ENCODE measurements at regions not wholly inside any gene's neighbourhood (a gene's known extent, or its start where the extent isn't known, plus 50 kb on each side); places are given as distances from the start of the nearest gene placed in this dataset.
"Not testable (repeated sequence)": the region's sequence is repeated elsewhere in the genome, so short reads cannot be mapped to it uniquely, and the experiment has no call there.

GRCh38 chr7:131819891-131820290 is 263.5 kb upstream of the PODXL start:
- Histone ChIP-seq H3K27ac (ENCODE audit: low read length) (no peak overlapping the region), H3K27me3 (replicated peaks in 1 of 2; ENCODE audit: control insufficient read depth in 2 of 2, extremely low read depth in 1 of 2, insufficient read depth in 2 of 2, low read length in 1 of 2) (peaks cover 0 to 6% of the 10 kb centered on the region in 2 experiments), H3K4me3 (ENCODE audit: control insufficient read depth in 1 of 2, extremely low read depth in 1 of 2, low read length in 1 of 2) (no peak overlapping the region), H3K36me3 (ENCODE audit: control insufficient read depth in 2 of 2, extremely low read depth in 1 of 2, insufficient read depth in 1 of 2, low read length in 1 of 2) (no peaks in the 10 kb centered on the region), H3K9me3 (no peaks in the 10 kb centered on the region), H3K4me1 (ENCODE audit: control insufficient read depth in 1 of 2, extremely low read depth in 1 of 2, insufficient read depth in 2 of 2, low read length in 2 of 2) (no peaks in the 10 kb centered on the region)
- H3K4me3 Mint-ChIP-seq = no peak overlapping the region
- H3K36me3 Mint-ChIP-seq = no peaks in the 10 kb centered on the region
- POLR2A ChIA-PET = no interaction called here
- peaks cover 5 to 7% of the 10 kb centered on the region in 2 donors for H3K27me3 Mint-ChIP-seq
- H3K9me3 Mint-ChIP-seq = peaks cover 0 to 6% (median 0%) of the 10 kb centered on the region in 3 donors
- no peak for ATAC-seq (replicated peaks in 1 of 4)
- no CpG with 5 or more reads among the region's 4 CpGs for WGBS (ENCODE audit: insufficient coverage)
- H3K4me1 Mint-ChIP-seq = no peaks in the 10 kb centered on the region
- DNase-seq = no peak
- CTCF ChIA-PET = no interaction called here
- no peak overlapping the region for H3K27ac Mint-ChIP-seq

GRCh38 chr7:131816391-131817007 is 260.1 kb upstream of the PODXL start:
- Mint-ChIP-seq H3K36me3 (no peaks in the 10 kb centered on the region), H3K27me3 (peaks cover 5 to 8% of the 10 kb centered on the region in 2 donors), H3K9me3 (no peaks in the 10 kb centered on the region)

GRCh38 chr7:131808736-131809135 is 252.3 kb upstream of the PODXL start:
- Mint-ChIP-seq H3K27ac (no peak overlapping the region), H3K27me3 (peaks cover 12 to 21% of the 10 kb centered on the region in 2 donors), H3K9me3 (no peaks in the 10 kb centered on the region), H3K4me3 (no peak overlapping the region), H3K4me1 (no peaks in the 10 kb centered on the region), H3K36me3 (no peaks in the 10 kb centered on the region)
- Histone ChIP-seq H3K9me3 (no peaks in the 10 kb centered on the region), H3K36me3 (ENCODE audit: control insufficient read depth in 2 of 2, extremely low read depth in 1 of 2, insufficient read depth in 1 of 2, low read length in 1 of 2) (no peaks in the 10 kb centered on the region), H3K27me3 (replicated peaks in 1 of 2; ENCODE audit: control insufficient read depth in 2 of 2, extremely low read depth in 1 of 2, insufficient read depth in 2 of 2, low read length in 1 of 2) (peaks cover 0 to 3% of the 10 kb centered on the region in 2 experiments), H3K4me3 (ENCODE audit: control insufficient read depth in 1 of 2, extremely low read depth in 1 of 2, low read length in 1 of 2) (no peak overlapping the region), H3K27ac (ENCODE audit: low read length) (no peak overlapping the region), H3K4me1 (ENCODE audit: control insufficient read depth in 1 of 2, extremely low read depth in 1 of 2, insufficient read depth in 2 of 2, low read length in 2 of 2) (no peaks in the 10 kb centered on the region)
- WGBS (ENCODE audit: insufficient coverage) = no CpG with 5 or more reads among the region's 2 CpGs
- POLR2A ChIA-PET = no interaction called here
- DNase-seq (no peak), ATAC-seq (replicated peaks in 1 of 4) (no peak)
- CTCF ChIA-PET = no interaction called here

More at GRCh38 chr7:131816391-131817007, 260.1 kb upstream of the PODXL start:
- 60% methylated on average over 1 of the region's 6 CpGs for WGBS (ENCODE audit: insufficient coverage)
- Histone ChIP-seq H3K9me3 (no peaks in the 10 kb centered on the region), H3K36me3 (ENCODE audit: control insufficient read depth in 2 of 2, extremely low read depth in 1 of 2, insufficient read depth in 1 of 2, low read length in 1 of 2) (no peaks in the 10 kb centered on the region), H3K27ac (ENCODE audit: low read length) (no peak overlapping the region), H3K4me3 (ENCODE audit: control insufficient read depth in 1 of 2, extremely low read depth in 1 of 2, low read length in 1 of 2) (no peak overlapping the region), H3K27me3 (replicated peaks in 1 of 2; ENCODE audit: control insufficient read depth in 2 of 2, extremely low read depth in 1 of 2, insufficient read depth in 2 of 2, low read length in 1 of 2) (peaks cover 0 to 6% of the 10 kb centered on the region in 2 experiments), H3K4me1 (ENCODE audit: control insufficient read depth in 1 of 2, extremely low read depth in 1 of 2, insufficient read depth in 2 of 2, low read length in 2 of 2) (no peaks in the 10 kb centered on the region)
- POLR2A ChIA-PET = no interaction called here
- CTCF ChIA-PET = no interaction called here
- Mint-ChIP-seq H3K27ac (no peak overlapping the region), H3K4me3 (no peak overlapping the region), H3K4me1 (no peaks in the 10 kb centered on the region)
- ATAC-seq (replicated peaks in 1 of 4) (no peak), DNase-seq (no peak)

- DNase-seq; H3K4me1 Mint-ChIP-seq; H3K9me3 Mint-ChIP-seq; H3K27ac Mint-ChIP-seq; H3K4me3 Mint-ChIP-seq; H3K27ac ChIP-seq (ENCODE audit: low read length); H3K4me3 ChIP-seq (ENCODE audit: control insufficient read depth in 1 of 2, extremely low read depth in 1 of 2, low read length in 1 of 2); H3K9me3 ChIP-seq; POLR2A ChIA-PET; H3K27me3 ChIP-seq (replicated peaks in 1 of 2; ENCODE audit: control insufficient read depth in 2 of 2, extremely low read depth in 1 of 2, insufficient read depth in 2 of 2, low read length in 1 of 2); ATAC-seq (replicated peaks in 1 of 4); H3K4me1 ChIP-seq (ENCODE audit: control insufficient read depth in 1 of 2, extremely low read depth in 1 of 2, insufficient read depth in 2 of 2, low read length in 2 of 2); H3K36me3 ChIP-seq (ENCODE audit: control insufficient read depth in 2 of 2, extremely low read depth in 1 of 2, insufficient read depth in 1 of 2, low read length in 1 of 2); H3K36me3 Mint-ChIP-seq: not testable (repeated sequence)
- peaks cover 13 to 23% of the 10 kb centered on the region in 2 donors for H3K27me3 Mint-ChIP-seq
- CTCF ChIA-PET = interaction anchor here in 1 of 2 donors (0.6 kb wide), 1 partner anchor 396 kb away, joined by 7 read pairs; no protein-coding TSS in a partner anchor
- WGBS (ENCODE audit: insufficient coverage) = 95% methylated on average over 7 of the region's 8 CpGs
Observed at GRCh38 chr7:131808156-131808555, 251.7 kb upstream of the PODXL start.

GRCh38 chr7:131803816-131804215 is 247.4 kb upstream of the PODXL start:
- no peaks in the 10 kb centered on the region for H3K36me3 ChIP-seq (ENCODE audit: control insufficient read depth in 2 of 2, extremely low read depth in 1 of 2, insufficient read depth in 1 of 2, low read length in 1 of 2)
- Mint-ChIP-seq H3K4me3 (no peak overlapping the region), H3K27ac (no peak overlapping the region), H3K4me1 (no peaks in the 10 kb centered on the region), H3K9me3 (no peaks in the 10 kb centered on the region), H3K27me3 (peaks cover 8 to 19% of the 10 kb centered on the region in 2 donors), H3K36me3 (no peaks in the 10 kb centered on the region)
- 63% methylated on average over 4 of the region's 7 CpGs for WGBS (ENCODE audit: insufficient coverage)
- no peak for ATAC-seq (replicated peaks in 1 of 4)
- H3K4me1 ChIP-seq (ENCODE audit: control insufficient read depth in 1 of 2, extremely low read depth in 1 of 2, insufficient read depth in 2 of 2, low read length in 2 of 2) = no peaks in the 10 kb centered on the region
- H3K9me3 ChIP-seq = no peaks in the 10 kb centered on the region
- POLR2A ChIA-PET = no interaction called here
- CTCF ChIA-PET = no interaction called here
- H3K4me3 ChIP-seq (ENCODE audit: control insufficient read depth in 1 of 2, extremely low read depth in 1 of 2, low read length in 1 of 2) = no peak overlapping the region
- peaks cover 0 to 9% of the 10 kb centered on the region in 2 experiments for H3K27me3 ChIP-seq (replicated peaks in 1 of 2; ENCODE audit: control insufficient read depth in 2 of 2, extremely low read depth in 1 of 2, insufficient read depth in 2 of 2, low read length in 1 of 2)
- no peak overlapping the region for H3K27ac ChIP-seq (ENCODE audit: low read length)
- DNase-seq = no peak

- ATAC-seq (replicated peaks in 1 of 4) = no peak
Observed at GRCh38 chr7:131802195-131802864, 245.9 kb upstream of the PODXL start.

More at GRCh38 chr7:131802195-131802864, 245.9 kb upstream of the PODXL start:
- no peak for DNase-seq
- Mint-ChIP-seq H3K27me3 (peaks cover 8 to 19% of the 10 kb centered on the region in 2 donors), H3K4me3 (no peak overlapping the region), H3K9me3 (no peaks in the 10 kb centered on the region), H3K36me3 (no peaks in the 10 kb centered on the region), H3K27ac (no peak overlapping the region), H3K4me1 (no peaks in the 10 kb centered on the region)
- no peaks in the 10 kb centered on the region for H3K36me3 ChIP-seq (ENCODE audit: control insufficient read depth in 2 of 2, extremely low read depth in 1 of 2, insufficient read depth in 1 of 2, low read length in 1 of 2)
- peaks cover 0 to 9% of the 10 kb centered on the region in 2 experiments for H3K27me3 ChIP-seq (replicated peaks in 1 of 2; ENCODE audit: control insufficient read depth in 2 of 2, extremely low read depth in 1 of 2, insufficient read depth in 2 of 2, low read length in 1 of 2)
- no peak overlapping the region for H3K4me3 ChIP-seq (ENCODE audit: control insufficient read depth in 1 of 2, extremely low read depth in 1 of 2, low read length in 1 of 2)
- POLR2A ChIA-PET = no interaction called here
- H3K9me3 ChIP-seq = no peaks in the 10 kb centered on the region
- H3K4me1 ChIP-seq (ENCODE audit: control insufficient read depth in 1 of 2, extremely low read depth in 1 of 2, insufficient read depth in 2 of 2, low read length in 2 of 2) = no peaks in the 10 kb centered on the region
- WGBS (ENCODE audit: insufficient coverage) = 61% methylated on average over 5 of the region's 9 CpGs
- CTCF ChIA-PET = no interaction called here
- H3K27ac ChIP-seq (ENCODE audit: low read length) = no peak overlapping the region
